COR-L47 (cell line): ENCODE measurements at regions not wholly inside any gene's neighbourhood (a gene's known extent, or its start where the extent isn't known, plus 50 kb on each side); places are given as distances from the start of the nearest gene placed in this dataset.
A peak's percentile ranks its signal among the peaks of the same experiment; 100 is the strongest.
"Not testable (repeated sequence)": the region's sequence is repeated elsewhere in the genome, so short reads cannot be mapped to it uniquely, and the experiment has no call there.

ENCODE experiments used
- DNase-seq: peaks from one replicate; lab custom pipeline; 2025; lab: John Stamatoyannopoulos, UW

DNA sequence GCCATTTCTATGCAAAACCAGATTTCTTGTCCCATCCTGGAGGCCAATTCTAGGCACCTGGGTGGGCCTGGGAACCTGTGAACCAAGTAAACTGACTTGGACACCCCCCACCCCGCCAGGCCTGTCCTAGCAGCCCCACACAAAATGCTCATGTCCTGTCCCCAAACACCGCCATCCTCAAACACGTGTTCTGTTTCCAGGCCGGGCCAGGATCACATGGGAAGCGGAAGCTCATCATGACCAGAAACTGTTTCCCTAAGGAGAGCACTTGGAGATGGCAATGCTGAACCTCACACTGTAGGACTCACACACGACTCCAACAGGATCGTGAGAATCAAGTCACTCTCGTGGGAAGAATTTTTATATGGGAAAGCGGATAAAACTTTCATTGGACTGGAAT lies 78.7 kb upstream of the DRD5 start:
- not testable (repeated sequence) for DNase-seq

DNA sequence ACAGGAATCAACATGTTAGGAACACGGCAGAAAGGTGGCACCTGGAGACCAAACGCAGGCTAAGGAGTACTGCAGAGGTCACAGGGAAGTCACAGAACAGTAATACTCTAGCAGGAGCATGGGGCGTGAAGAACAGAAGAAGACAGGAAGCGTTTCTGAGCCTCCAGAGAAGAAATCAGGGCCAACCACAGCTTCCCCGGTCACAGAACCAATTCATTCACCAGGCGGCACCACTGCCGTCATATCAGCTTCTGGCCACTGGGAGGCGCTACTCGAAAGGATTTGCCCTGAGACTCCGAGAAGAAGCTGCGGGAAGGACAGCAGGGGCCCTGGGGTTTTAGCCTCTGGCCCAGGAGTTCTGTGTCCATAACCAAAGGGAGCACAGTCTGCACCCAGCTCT lies 78.0 kb upstream of the DRD5 start:
- DNase-seq, result peak; percentile 47

DNA sequence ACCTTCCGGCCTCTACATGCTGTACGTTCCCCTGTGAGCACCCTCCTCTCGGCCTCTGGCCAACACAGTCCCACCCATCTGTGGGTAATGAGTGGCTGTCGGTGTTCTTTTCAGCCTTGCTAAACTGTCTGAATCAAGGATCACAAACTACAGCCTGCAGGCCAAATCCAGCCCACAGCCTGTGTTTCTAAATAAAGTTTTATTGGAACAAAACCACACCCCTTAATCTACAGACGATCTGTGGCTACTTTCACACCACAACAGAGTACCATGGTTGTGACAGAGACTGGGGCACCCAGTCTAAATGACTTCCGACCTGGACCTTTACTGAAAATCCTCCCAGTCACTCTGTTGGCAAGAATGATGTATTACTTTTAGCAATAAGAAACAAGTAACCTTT lies 77.3 kb upstream of the DRD5 start:
- not testable (repeated sequence) for DNase-seq

DNA sequence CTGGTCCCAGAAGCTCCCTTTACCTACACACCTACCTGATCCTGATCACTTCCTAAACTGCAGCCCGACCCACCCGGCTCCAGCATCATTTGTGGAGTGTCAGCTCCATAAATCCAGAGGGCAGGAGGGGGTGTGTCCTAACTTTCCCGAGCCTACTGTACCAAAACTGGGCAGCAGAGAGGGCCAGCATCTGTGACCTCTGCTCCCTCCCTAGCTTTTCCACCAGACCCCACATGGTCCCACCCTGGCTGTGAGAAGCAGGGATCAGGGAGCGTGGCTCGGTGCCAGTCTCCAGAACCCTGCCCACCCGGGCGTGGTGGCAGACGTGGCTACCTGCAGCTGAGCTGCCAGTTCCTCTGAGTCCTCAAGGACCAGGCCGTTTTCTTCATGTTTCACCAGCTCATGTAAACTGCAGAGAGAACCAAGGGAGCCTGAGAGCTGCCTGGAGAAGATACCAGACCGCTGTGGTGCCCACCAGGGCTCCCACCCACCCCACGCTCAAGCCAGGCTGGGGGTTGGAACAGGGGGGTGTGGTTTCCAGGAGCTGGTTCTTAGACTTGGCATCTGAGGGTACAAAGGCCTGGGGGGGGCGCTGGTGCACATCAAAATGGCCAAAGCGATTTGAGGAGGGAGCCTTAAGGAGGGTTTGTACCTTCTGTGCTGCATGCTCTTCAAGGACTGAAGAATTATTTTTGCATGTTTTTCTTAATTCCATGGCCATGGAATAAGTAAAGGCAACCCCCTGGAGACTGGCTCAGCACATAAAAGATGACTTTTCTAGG lies 76.7 kb upstream of the DRD5 start:
- no peak for DNase-seq

DNA sequence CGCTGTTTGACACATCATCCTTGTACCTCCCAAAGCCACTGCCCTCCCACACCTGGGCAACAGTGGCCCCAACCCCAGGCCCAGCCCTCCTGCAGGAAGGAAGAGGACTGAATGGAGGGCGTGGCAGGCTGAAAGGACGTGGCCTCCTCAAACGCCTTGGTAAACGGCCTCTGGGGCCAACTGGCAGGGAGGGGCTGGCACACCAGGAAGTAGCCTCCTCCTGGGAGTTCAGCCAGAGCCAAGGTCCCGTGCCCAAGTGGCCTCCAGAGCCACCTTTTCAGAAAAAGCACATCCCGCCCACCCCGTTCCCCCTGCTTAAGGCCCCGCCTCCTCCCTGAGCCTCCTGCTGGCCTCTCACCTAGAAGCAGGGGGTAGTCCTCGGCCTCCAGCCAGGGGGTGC lies 74.2 kb upstream of the DRD5 start:
- DNase-seq, result not testable (repeated sequence)

DNA sequence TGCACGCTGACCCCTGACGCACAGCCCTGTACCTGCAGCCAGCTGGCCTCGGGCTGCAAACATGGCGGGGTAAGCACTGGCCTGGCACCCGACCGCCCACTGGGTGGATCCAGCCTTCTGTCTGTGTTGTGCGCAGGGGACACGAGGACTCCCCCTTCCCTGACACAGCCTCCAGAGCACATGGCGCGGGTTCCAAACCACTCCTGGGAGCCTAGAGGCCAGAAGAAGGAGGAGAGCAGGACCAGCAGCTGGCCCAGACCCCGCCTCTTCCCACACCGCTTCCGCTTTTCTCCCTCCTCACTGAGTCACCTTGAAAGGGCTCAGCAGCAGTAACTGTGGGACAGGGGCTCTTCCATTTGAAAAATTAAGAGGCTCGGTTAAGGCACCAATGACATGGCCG lies 73.5 kb upstream of the DRD5 start:
- not testable (repeated sequence) for DNase-seq

DNA sequence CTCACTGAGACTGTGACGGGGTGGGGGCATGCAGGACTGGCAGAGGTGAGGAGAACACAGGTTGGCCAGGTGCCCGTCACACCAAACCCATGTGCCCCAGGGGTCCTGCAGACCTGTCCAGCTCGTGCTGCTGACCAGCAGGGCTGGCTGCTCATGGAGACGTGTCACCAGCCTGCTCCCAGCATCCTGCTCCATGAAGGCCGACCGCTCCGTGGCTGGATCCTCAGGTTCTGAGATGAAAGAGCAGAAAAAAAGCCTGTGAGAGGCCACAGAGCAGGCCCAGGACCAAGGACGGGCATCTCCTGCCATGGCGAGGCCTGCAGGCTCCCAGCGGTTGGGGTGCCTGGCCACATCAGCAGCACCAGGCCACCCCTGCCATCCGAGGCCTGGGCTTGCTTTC lies 71.7 kb upstream of the DRD5 start:
- no peak for DNase-seq

DNA sequence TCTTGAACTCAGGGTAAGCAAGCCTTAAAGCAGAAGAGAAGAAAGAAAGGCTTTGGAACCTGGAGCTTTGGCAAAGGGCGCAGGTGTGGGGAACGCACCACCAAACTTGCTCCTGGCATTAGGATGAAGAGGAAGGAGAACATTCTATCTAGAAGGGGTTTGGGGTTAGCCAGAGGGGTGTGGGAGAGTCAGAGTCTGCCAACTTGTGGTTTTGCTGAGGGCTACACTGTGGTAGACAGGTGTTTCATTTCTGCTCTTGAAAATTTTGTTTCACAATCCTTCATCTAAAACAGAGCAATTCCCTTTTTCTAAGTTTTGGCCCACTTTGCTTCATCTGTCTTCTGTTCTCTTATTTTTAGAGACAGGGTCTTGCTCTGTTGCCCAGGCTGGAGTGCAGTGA lies 66.2 kb upstream of the DRD5 start:
- not testable (repeated sequence) for DNase-seq

DNA sequence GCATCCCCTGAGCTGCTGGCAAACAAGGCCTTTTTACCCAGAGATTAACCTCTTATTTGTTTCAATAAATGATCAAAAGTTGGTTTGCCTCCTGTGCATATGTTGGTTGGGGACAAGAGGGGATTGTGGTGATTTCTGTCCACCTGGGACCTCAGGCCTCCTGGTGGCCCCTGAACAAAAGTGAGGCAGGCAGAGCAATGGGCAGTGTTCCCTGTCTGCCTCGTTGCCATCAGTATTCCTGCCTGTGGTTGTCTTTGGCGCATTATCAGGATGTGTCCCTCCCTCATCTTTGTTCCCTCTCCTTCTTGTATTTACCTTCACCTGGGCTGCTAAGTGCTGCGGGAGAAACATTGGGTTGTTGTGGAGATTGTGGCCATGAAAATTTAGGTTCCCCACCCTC lies 65.3 kb upstream of the DRD5 start:
- no peak for DNase-seq

DNA sequence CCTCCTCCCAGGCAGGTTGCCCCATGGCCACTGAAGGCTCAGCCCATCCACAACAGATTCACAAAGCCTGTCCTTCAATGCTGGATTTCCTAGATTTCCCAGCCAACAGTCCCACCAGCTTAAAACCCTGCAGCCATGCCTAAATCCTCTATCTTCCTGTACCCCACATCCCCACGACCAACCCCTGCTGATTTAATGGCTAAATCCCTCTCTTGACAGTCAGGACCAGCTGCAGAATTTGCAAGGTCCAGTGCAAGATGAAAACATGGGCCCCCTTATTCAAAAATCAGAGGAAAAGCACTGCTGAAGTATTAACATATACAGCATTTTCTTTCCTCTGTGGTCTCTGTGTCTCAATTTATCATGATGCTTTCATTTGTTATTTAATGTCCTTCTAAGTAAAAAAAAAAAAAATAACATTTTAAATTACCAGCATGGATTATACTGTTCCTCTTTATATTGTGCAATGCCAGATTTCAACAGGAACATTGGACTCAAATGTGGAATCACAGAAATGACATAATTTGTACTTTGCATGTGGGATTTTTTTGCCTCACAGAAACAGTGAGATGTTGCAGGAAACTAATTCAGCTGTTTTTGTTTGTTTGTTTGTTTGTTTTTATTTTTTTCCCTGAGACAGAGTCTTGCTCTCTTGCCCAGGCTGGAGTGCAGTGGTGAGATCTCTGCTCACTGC lies 63.0 kb upstream of the DRD5 start:
- not testable (repeated sequence) for DNase-seq

DNA sequence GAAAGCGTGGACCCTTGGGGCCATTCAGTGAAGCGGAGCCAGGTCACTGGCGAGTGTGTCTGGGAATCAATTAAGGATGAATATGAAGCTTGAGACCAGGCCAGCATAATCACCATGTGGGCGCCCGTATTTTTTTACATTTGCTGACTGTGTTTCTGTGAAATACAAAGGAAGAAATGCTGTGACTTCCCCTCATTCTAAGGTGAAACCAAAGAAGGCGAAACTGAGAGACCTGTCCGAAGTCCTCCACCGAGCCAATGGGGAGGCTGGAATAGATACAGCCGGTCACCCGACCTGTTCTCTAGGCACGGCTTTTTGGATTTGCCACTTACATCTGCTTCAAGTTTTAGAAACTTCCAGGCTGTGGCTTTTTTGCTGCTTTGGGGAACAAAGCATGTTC lies 59.3 kb upstream of the DRD5 start:
- DNase-seq, result not testable (repeated sequence)
